ENCODE measurements at regions not wholly inside any gene's neighbourhood (a gene's known extent, or its start where the extent isn't known, plus 50 kb on each side); places are given as distances from the start of the nearest gene placed in this dataset.

- no peak for DNase-seq
Observed at GRCh38 chr18:2410688-2411087, 160.6 kb downstream of the METTL4 start.

- no peak for DNase-seq
Observed at GRCh38 chr18:2411381-2411960, 159.8 kb downstream of the METTL4 start.

DNA sequence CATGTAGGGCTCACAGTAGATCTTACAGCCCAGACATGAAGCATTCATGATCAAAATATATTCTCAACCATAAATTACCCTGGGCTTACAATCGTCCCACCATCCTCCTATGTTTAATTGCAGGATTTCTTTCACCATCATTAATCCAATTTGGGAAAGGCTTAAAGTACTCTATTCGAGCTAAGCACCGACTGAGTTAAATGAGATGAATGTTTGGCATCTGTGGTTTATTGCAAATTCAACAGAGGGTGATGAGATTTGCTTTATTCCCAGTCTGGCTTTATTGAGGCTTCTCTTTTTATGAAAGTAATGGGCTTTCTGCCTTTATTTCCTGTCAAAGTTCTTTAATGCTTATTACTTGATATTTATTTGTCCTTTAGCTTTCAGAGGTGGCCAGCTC lies 159.0 kb downstream of the METTL4 start:
- DNase-seq, result no peak

DNA sequence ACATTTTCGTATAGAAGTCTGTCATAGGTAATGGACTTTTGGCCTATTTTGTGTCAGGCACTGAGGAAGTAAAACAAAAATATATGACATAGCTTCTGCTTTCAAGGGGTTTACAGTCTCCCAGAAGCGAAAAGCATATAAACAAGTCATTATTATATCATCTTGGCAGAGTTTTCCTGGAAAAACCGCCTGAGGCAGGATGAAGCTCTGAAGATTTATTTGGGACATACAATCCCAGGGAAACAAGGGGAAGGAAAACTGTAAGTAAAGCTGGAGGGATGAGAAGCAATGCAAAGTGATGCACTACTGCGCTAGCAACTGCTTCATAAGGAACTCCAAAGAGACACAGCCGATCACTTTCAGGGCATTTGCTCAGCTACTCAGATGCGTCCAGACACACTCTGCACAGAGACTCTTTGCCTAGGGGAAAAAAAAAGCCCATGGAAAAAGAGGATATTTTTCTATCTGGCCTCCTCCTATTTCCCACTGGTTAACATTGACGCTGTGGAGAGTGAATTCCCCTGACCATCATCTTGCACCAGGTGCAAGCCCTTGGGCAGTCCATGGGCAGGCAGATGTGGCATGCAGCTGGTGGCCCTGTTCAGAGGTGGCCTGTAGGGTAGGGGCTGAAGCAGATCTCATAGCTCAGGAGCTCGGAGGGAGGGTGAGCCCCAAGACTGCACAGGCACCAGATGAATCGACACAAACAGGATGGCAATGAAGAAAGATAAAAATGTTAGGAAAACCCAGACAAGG lies 158.1 kb downstream of the METTL4 start:
- no peak for DNase-seq

DNA sequence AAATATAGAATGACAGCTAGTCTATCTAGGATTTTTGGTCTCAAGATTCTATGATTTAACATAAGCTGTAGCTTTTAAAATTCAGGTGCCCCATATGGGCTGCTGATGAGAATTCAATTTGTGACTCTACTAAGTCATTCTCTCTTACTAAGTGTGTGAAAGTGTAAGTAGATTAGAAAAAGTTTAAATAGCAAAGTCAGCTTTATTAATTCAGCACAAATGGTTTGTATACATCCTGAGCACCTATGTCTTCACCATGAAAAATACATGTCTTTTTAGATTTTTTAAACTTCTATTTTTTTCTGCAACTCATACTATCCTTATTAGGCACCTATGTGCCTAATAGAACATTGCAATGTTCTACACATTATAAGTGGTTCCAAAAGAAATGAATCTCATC lies 157.1 kb downstream of the METTL4 start:
- no peak for DNase-seq

GRCh38 chr18:2415656-2416055 lies 155.6 kb downstream of the METTL4 start:
- no peak for DNase-seq

GRCh38 chr18:2417861-2418610 lies 153.3 kb downstream of the METTL4 start:
- no peak for DNase-seq

DNA sequence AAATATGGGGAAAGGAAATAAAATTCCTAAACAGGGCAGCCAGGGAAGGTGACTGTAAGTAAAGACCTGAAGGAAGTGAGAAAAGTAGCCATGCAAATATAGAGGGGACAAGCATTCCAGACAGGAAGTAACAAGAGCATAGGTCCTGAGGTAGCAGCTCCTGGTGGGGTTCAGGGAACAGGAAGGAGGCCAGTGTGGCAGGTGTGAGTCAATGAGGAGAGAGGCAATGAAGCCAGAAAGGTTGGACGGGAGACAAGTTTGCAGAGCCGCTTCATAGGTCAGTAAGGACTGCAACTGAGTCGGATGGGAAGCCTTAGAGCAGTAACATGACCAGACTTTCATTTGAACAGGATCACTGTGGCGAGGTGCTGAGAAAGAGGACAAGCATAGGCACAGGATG lies 150.9 kb downstream of the METTL4 start:
- DNase-seq, result no peak

DNA sequence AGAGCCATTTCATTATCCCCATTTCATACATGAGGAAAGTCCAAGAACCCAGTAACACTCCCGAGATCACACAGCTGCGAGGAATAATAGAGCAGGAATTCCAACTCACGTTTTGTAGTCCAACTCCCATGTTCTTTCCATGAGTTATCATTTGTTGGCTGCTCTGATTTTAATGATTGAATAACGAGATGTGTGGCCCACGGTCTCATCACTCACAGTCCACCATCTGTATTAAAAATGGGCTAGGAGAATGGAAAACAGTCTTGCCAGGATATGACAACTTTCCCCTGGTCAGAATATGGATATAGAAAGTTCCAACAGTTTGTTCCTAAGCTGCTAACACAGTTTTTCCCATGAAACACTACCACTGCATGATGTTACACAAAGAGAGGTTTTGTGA lies 147.5 kb downstream of the METTL4 start:
- DNase-seq, result no peak

GRCh38 chr18:2424420-2424819 lies 146.9 kb downstream of the METTL4 start:
- no peak for DNase-seq

GRCh38 chr18:2425426-2426317 lies 145.6 kb downstream of the METTL4 start:
- DNase-seq, result no peak

- DNase-seq, result no peak
Observed at GRCh38 chr18:2430191-2430590, 141.1 kb downstream of the METTL4 start.

DNA sequence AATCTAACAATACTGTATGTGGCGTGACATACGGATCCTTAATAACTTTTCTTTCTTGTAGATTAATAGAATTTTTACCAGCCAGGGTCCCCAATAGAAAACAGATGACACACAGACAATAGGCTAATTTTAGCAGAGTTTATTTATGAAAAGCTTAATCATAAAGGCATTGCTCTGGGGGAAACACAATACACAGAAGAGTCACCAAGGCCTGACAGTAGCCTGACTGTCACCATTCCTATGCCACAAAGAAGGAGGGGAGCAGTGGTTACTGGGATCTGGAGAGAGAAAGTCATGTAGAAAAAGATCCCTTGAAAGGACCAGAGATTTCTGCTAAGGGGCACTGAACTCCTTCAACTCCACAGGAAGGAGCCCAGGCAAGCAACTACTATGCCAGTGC lies 139.5 kb downstream of the METTL4 start:
- DNase-seq, result no peak

GRCh38 chr18:2433366-2433765 lies 137.9 kb downstream of the METTL4 start:
- no peak for DNase-seq

DNA sequence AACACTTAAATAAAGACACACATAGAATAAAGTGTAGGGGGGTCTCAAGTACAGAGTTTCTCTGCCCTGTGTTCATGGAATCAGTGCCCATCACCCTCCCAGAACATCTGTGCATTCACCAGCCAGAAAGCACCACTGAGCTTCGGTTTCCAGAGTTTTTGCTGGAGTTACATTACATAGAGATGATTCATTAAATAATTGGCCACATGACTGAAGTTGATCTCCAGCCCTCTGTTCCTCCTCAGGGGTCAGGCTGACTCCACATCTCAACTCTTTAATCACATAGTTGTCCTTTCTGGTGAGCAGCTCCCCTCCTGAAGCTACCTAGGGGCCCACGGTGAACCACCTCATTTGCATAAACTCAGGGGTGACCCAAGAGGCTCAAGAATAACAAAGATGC lies 129.8 kb downstream of the METTL4 start:
- DNase-seq, result no peak

DNA sequence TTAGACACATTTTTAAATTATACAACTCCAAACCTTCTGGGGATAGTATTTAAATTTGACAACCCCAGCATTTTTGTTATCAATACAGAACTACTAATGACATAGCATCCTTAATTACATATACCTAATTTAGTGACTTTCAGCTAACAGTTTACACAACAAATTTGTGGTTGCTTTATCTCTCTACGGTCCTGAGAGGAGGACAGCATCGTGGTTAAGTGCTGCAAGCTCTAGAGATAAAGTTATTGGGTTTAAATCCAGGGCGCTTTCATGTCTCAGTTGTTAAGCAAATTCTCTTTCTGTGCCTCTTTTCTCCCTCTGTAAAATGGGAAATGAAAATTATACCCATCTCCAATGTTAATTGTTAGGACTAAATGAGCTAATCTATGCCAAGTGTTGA lies 129.3 kb downstream of the METTL4 start:
- DNase-seq, result no peak

- DNase-seq, result no peak
Observed at GRCh38 chr18:2442726-2443275, 128.5 kb downstream of the METTL4 start.

DNA sequence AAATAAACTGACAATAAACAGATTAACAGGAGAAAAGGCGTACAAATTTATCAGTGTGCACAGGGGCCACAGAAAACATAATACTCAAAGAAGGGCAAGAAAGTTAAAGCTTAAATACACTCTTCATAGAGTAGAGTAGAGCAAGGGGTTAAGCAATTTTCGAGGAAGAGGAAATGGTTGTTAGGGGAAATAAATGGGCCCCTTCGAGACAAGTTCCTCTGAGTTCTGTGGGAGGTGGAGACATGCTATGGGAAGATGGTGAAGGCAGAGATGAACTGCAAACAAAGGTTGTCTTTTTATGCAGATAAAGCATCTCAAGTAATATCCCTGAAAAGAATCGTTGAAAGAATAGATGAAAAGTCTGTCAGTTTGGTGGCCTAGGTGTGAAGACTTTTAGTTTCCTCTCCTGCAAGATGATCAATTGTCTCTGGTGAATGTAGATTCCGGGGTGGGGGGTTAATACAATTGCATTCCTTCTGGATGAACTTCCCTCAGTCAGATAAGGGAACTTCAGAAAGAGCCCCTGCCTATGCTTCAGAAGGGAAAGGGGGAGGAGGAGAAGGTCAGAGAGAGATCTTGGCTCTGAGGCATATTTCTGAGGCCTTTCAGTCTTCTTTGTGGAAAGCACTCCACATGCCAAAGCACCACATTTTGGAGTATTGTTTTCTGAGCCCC lies 127.0 kb downstream of the METTL4 start:
- no peak for DNase-seq

DNA sequence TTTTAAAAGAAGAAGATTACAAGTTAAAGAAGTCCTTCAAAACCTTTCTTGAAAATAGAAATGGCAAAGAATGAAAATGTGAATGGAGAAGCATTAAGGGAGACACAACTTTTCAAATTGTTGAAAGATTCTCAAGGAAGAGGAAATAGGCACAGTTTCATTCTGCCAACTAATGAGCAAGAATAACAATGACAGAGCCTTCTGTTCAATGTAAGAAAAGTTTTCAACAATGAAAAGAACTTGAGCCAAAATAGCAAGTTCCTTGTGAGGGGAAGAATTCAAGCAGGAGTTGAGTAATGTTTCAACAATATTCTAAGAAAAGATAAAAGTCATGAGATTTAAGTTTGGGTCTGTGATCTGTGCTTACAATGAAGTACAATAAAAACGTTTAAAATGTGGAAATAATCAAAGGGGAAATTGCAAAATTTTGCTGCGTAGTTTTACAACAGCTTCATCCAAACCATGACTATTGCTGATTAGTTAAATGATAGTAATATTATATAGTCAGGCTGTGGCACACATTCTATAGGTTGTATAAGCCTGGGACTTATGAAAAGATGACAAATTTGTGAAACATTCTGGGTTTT lies 122.6 kb downstream of the METTL4 start:
- DNase-seq, result no peak

GRCh38 chr18:2451556-2451955 lies 119.7 kb downstream of the METTL4 start:
- DNase-seq, result no peak

DNA sequence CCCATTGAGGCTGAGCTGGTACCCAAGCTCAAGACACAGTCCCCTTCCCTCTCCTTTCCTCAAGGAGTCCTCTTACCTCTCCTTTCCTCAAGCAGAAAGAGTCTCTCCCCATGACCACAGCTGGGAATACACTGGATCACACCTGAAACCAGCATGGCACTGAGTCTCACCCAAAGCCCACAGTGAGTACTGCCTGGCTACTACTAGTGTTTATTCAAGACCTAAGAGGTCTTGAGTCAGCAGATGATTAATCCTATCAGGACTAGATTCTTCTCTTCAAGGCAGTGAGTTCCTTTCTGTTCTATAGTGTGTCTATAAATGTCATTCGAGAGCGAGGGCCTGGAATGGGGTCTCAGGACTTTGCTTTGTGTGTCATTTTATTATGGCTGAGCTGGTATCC lies 111.4 kb downstream of the METTL4 start:
- DNase-seq, result no peak

- DNase-seq, result no peak
Observed at GRCh38 chr18:2466978-2467377, 104.3 kb downstream of the METTL4 start.
